Limb (tissue), 2 donors: ENCODE measurements at regions not wholly inside any gene's neighbourhood (a gene's known extent, or its start where the extent isn't known, plus 50 kb on each side); places are given as distances from the start of the nearest gene placed in this dataset.
"Not testable (repeated sequence)": the region's sequence is repeated elsewhere in the genome, so short reads cannot be mapped to it uniquely, and the experiment has no call there.

ENCODE experiments used
- DNase-seq, 2 donors: peaks; one replicate each; pipeline ENCODE4 v3.0.0-alpha.2; 2016; ENCODE audit errors: extremely low spot score in 2 of 2

GRCh38 chr4:3865986-3866812 lies 100.0 kb downstream of the ADRA2C start:
- DNase-seq: no peak

- DNase-seq: no peak
Measured at GRCh38 chr4:3866813-3867129, 100.6 kb downstream of the ADRA2C start.

GRCh38 chr4:3867403-3868100 lies 101.4 kb downstream of the ADRA2C start:
- DNase-seq: peak in 1 of 2 donors; percentile 12

GRCh38 chr4:3868211-3869173 lies 102.3 kb downstream of the ADRA2C start:
- peak in 1 of 2 donors; percentile 40 for DNase-seq

GRCh38 chr4:3869174-3869572 lies 103.0 kb downstream of the ADRA2C start:
- peak in 1 of 2 donors; percentile 11 for DNase-seq

GRCh38 chr4:3869661-3870566 lies 103.7 kb downstream of the ADRA2C start:
- DNase-seq: peak in 1 of 2 donors; percentile 12

GRCh38 chr4:3870567-3870962 lies 104.4 kb downstream of the ADRA2C start:
- DNase-seq: no peak

- DNase-seq: peak in 1 of 2 donors; percentile 51
Measured at GRCh38 chr4:3871181-3871852, 105.1 kb downstream of the ADRA2C start.

GRCh38 chr4:3871881-3872833 lies 106.0 kb downstream of the ADRA2C start:
- DNase-seq: no peak

- DNase-seq: no peak
Measured at GRCh38 chr4:3872834-3873313, 106.7 kb downstream of the ADRA2C start.

- DNase-seq: no peak
Measured at GRCh38 chr4:3873408-3874027, 107.3 kb downstream of the ADRA2C start.

GRCh38 chr4:3874028-3874415 lies 107.8 kb downstream of the ADRA2C start:
- no peak for DNase-seq

GRCh38 chr4:3874525-3875110 lies 108.4 kb downstream of the ADRA2C start:
- DNase-seq: peak in 1 of 2 donors; percentile 10

- no peak for DNase-seq
Measured at GRCh38 chr4:3875466-3875865, 109.3 kb downstream of the ADRA2C start.

GRCh38 chr4:3876057-3876845 lies 110.1 kb downstream of the ADRA2C start:
- not testable (repeated sequence) for DNase-seq

- no peak for DNase-seq
Measured at GRCh38 chr4:3877236-3877635, 111.1 kb downstream of the ADRA2C start.

GRCh38 chr4:3877868-3878267 lies 111.7 kb downstream of the ADRA2C start:
- DNase-seq: no peak
